ENCODE measurements at regions not wholly inside any gene's neighbourhood (a gene's known extent, or its start where the extent isn't known, plus 50 kb on each side); places are given as distances from the start of the nearest gene placed in this dataset.

GRCh38 chr6:4394786-4395185, 259.4 kb upstream of the ECI2 start:
- no peak for TF ChIP-seq ZFX (IDR thresholded peaks at IDR 0.05)
- H3K27ac ChIP-seq = no peak overlapping the region

- H3K27ac ChIP-seq = no peak overlapping the region
- TF ChIP-seq ZFX (IDR thresholded peaks at IDR 0.05) = no peak
- no peak for TF ChIP-seq CTCF (conservative IDR thresholded peaks at IDR 0.05)
Observed at GRCh38 chr6:4388675-4389074, 253.3 kb upstream of the ECI2 start.

GRCh38 chr6:4384656-4385055, 249.3 kb upstream of the ECI2 start:
- no peak overlapping the region for H3K27ac ChIP-seq
- TF ChIP-seq CTCF (conservative IDR thresholded peaks at IDR 0.05) (no peak), ZFX (IDR thresholded peaks at IDR 0.05) (no peak)

- H3K27ac ChIP-seq = no peak overlapping the region
- no peak for TF ChIP-seq ZFX (IDR thresholded peaks at IDR 0.05)
- no peak for TF ChIP-seq CTCF (conservative IDR thresholded peaks at IDR 0.05)
Observed at GRCh38 chr6:4383910-4384638, 248.7 kb upstream of the ECI2 start.

- TF ChIP-seq ZFX (IDR thresholded peaks at IDR 0.05) (no peak), CTCF (conservative IDR thresholded peaks at IDR 0.05) (no peak)
- no peak overlapping the region for H3K27ac ChIP-seq
Observed at GRCh38 chr6:4382362-4382853, 247.0 kb upstream of the ECI2 start.

GRCh38 chr6:4381381-4381780, 246.0 kb upstream of the ECI2 start:
- H3K27ac ChIP-seq = no peak overlapping the region
- no peak for TF ChIP-seq CTCF (conservative IDR thresholded peaks at IDR 0.05)
- no peak for TF ChIP-seq ZFX (IDR thresholded peaks at IDR 0.05)

- H3K27ac ChIP-seq = no peak overlapping the region
- TF ChIP-seq CTCF (conservative IDR thresholded peaks at IDR 0.05) (no peak), ZFX (IDR thresholded peaks at IDR 0.05) (no peak)
Observed at GRCh38 chr6:4380881-4381281, 245.5 kb upstream of the ECI2 start.

- no peak for TF ChIP-seq ZFX (IDR thresholded peaks at IDR 0.05)
- no peak for TF ChIP-seq CTCF (conservative IDR thresholded peaks at IDR 0.05)
- H3K27ac ChIP-seq = no peak overlapping the region
Observed at GRCh38 chr6:4379958-4380357, 244.6 kb upstream of the ECI2 start.
